ENCODE measurements at regions not wholly inside any gene's neighbourhood (a gene's known extent, or its start where the extent isn't known, plus 50 kb on each side); places are given as distances from the start of the nearest gene placed in this dataset.

DNA sequence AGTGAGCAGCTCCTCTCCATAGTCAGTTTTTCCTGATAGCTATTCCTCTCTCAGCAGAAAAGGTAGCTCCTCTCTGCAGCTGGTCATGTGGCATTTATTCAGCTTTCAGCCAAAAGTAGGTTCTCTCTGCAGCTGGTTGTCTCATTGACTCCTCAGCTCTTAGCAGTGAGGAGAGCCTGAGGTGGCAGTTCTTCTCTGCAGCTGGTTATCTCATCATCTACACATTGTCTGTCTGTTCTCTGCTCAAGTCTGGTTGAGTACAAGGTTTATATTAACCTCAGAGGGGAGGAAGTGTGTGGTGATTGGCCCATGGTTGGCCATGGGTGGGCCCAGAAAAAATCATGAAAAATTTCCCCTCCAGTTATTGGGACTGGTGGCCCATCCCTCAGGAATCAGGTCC lies 338.3 kb downstream of the KDM5D start:
- no peak overlapping the region for H3K27ac ChIP-seq
- TF ChIP-seq, protein P1, sequence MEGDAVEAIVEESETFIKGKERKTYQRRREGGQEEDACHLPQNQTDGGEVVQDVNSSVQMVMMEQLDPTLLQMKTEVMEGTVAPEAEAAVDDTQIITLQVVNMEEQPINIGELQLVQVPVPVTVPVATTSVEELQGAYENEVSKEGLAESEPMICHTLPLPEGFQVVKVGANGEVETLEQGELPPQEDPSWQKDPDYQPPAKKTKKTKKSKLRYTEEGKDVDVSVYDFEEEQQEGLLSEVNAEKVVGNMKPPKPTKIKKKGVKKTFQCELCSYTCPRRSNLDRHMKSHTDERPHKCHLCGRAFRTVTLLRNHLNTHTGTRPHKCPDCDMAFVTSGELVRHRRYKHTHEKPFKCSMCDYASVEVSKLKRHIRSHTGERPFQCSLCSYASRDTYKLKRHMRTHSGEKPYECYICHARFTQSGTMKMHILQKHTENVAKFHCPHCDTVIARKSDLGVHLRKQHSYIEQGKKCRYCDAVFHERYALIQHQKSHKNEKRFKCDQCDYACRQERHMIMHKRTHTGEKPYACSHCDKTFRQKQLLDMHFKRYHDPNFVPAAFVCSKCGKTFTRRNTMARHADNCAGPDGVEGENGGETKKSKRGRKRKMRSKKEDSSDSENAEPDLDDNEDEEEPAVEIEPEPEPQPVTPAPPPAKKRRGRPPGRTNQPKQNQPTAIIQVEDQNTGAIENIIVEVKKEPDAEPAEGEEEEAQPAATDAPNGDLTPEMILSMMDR (conservative IDR thresholded peaks at IDR 0.05), result no peak

DNA sequence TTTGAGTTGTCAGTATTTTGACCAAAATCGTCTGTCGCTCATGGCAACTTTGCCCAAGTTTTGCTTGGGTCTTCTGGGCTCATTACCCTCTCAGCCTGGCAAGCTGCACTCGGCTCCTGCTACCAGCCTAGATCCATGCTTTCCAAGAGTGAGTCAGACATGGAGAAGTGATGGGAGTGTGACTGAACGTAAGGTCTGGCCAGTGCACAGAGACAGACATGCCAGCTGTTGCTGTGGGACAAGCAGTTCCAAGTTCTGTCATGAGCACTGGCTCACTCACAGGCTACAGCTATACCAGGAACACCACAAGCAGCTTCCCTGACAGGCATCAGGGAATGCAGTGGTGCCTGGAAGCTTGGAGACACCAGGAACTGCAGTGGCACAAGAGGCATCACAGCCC lies 338.9 kb downstream of the KDM5D start:
- TF ChIP-seq, protein P1 (conservative IDR thresholded peaks at IDR 0.05), result no peak
- no peak overlapping the region for H3K27ac ChIP-seq

DNA sequence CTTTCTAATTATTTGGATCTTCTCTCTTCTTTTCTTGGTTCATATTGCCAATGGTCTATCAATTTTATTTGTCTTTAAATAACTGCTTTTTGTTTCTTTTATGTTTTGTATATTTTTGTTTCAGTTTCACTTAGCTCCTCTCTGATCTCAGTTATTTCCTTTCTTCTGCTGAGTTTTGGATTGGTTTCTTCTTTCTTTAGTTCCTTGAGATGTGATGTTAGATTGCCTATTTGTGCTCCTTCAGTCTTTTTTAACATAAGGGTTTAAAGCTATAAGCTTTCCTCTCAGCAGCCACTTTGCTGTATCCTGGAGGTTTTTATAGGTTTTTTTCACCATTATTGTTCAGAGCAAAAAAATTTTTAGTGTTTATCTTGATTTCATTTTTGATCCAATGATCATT lies 351.6 kb downstream of the KDM5D start:
- TF ChIP-seq, protein P1 (conservative IDR thresholded peaks at IDR 0.05), result no peak
- H3K27ac ChIP-seq, result no peak overlapping the region

DNA sequence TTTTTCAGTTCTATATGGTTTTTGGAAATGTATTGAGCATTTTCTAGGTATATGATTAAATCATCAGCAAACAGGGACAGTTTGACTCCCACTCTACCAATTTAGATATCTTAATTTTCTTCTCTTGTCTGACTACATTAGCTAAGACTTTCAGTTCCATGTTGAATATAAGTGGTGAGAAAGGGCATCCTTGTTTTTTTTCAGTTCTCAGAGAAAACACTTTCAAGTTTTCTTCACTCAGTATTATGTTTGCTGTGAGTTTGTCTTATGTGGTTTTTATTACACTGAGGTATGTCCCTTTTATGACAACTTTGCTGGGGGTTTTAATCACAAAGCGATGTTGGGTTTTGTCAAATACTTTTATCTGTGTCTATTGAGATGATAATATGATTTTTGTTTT lies 352.6 kb downstream of the KDM5D start:
- TF ChIP-seq, protein P1 (conservative IDR thresholded peaks at IDR 0.05), result no peak

DNA sequence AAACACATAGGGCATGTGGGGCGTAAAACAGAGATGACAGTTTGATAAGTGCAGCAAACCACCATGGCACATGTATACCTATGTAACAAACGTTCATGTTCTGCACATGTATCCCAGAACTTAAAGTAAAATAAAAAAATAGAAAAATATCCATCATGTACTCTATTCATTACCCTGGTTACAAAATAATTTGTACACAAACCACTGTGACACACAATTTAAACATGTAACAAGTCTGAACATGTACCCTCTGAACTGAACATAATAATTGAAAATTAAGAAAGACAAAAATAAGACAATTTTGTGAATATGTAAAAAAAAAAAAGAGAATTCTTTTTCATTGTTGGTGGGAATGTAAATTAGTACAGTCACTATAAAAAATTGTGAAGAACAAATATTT lies 379.2 kb downstream of the KDM5D start:
- TF ChIP-seq, protein P1 (conservative IDR thresholded peaks at IDR 0.05), result no peak
- no peak overlapping the region for H3K27ac ChIP-seq

More for the DNA sequence above, 352.6 kb downstream of the KDM5D start:
- no peak overlapping the region for H3K27ac ChIP-seq

DNA sequence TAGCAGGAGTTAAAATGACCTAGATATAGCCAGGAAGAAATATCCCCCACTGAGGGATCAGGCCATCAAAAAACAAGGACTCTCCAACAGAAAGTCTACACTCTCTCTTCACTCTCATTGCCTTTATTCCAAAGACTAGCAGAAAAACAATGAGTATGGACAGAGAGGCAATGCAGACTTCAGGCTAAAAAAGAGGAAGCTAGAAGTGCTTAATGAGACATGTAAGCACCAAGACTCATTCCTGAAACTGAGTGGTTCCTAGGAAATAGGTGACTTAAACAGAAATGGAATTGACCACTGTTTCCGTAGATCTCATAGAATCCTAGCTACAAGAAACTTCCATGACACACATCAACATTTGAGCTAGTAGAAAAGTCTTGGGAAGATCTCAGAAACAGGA lies 387.3 kb downstream of the KDM5D start:
- TF ChIP-seq, protein P1 (conservative IDR thresholded peaks at IDR 0.05), result no peak
- H3K27ac ChIP-seq, result no peak overlapping the region

DNA sequence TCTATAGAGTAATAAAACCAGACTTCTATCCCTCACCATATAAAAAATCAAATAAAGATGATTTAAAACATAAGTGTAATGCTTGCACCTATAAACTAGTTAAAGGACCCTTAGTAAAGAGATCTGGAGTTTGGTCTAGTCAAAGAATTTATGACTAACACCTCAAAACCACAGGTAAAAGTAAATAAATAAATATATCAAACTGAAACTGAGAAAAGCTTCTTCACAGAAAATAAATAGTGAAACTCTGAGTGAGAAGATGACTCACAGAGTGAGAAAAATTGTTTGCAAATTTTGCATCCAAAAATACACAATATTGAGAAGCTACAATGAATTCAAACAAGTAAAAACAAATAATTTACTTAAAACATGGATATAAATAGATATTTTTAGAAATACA lies 387.8 kb downstream of the KDM5D start:
- no peak overlapping the region for H3K27ac ChIP-seq
- TF ChIP-seq, protein P1 (conservative IDR thresholded peaks at IDR 0.05), result no peak

DNA sequence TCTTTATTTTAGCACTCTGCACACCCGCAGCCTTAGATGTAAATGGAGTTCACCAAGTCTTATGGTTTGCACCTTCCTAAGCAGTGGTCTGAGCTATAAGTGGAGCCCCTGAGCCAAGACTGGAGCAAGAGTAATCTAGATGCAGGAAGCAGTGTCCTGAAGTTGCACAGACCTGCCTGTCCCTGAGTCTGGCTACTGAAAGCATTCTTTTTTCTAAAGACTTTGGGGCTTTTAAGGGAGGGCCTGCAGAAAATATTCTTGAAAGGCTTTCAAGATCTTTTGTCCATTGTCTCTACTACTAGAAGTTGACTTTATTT lies 389.7 kb downstream of the KDM5D start:
- no peak overlapping the region for H3K27ac ChIP-seq
- TF ChIP-seq, protein P1 (conservative IDR thresholded peaks at IDR 0.05), result no peak
